Pulmonary artery endothelial cell (primary cell): ENCODE measurements at regions not wholly inside any gene's neighbourhood (a gene's known extent, or its start where the extent isn't known, plus 50 kb on each side); places are given as distances from the start of the nearest gene placed in this dataset.
"Not testable (repeated sequence)": the region's sequence is repeated elsewhere in the genome, so short reads cannot be mapped to it uniquely, and the experiment has no call there.

ENCODE experiments used
- DNase-seq: peaks from one replicate; pipeline ENCODE4 v3.0.0-alpha.2; 2011; ENCODE audit warnings: low read depth, low spot score

GRCh38 chr11:128164080-128164741 lies 423.1 kb downstream of the ETS1 start:
- DNase-seq = no peak

GRCh38 chr11:128161994-128162393 lies 425.4 kb downstream of the ETS1 start:
- DNase-seq = no peak

GRCh38 chr11:128161436-128161835 lies 425.9 kb downstream of the ETS1 start:
- no peak for DNase-seq

DNA sequence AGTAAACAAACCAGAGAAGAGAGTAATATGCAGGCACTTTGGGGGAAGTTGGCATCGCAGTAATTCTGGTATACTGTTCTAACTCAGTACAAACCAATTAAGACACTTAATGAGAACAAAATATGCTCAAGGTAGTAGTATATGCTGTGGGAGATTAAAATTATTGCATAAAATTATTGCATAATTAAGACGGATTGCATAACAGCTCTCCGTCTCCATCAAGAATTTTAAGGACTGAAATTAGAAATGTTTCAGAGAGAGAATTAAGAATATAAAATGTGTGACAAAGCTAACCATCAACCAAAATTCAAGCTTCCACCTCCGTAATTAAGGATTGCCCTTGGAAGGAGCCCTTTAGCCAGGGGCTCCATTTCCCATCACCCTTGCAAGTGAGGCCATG lies 428.5 kb downstream of the ETS1 start:
- DNase-seq = no peak

DNA sequence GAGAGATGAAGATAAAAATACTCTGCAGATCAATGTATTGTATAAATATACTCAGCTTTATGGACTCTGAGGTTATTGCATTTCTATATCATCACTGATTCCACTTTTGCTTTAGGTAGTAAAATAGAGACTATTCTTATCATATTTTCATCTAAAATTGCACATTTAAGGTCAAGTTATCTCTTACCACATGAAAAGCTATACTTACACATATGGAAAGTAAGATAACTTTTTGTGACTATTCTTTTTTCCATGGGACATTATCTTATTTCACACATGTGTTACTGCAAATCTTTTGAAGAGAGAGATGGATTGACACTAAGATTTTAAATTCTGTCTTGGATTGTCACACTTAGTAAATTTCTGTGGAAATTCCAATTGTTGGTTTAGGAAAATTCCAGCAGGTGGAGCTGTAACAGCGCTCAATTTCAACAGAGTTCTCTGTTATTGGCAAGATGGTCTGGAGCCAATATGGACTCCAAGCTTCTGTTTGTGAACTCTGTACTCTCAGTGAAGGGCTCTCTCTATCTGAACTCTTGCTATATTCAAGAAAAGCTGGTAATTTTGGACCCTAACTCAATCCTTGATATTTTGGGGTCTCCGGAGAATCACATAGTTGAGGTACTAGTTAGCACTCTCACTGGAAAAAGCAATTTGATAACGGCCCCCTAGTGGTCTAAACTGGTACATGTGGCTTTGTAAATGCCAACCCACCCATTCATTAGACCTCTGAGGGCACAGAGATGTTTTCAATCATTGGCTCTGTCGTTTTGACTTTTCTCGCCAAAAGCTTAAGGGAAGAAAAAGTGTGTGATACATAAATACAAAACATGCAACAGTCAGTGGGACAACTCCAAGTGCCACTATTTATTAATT lies 429.7 kb downstream of the ETS1 start:
- peak; percentile 54 for DNase-seq

- DNase-seq = no peak
Measured at GRCh38 chr11:128156486-128156885, 430.9 kb downstream of the ETS1 start.

DNA sequence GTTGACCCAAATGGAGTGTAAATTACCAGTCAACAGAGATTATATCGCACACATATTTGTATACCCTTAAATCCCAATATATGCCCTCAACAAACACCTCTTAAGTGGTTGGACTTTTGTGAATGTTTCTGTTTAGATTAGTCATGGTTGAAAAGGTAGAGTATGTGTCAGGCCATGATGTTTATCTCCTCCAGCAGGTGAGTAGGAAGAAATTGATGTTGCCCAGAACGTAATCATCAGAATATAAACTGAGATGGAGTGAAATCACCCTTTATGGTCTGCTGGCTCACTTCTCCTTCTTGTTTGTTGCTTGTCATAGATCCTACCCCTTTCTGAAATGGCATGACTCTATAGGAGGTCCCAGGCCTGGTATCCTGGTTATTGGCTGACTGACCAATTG lies 431.8 kb downstream of the ETS1 start:
- DNase-seq = no peak

- peak; percentile 81 for DNase-seq
Measured at GRCh38 chr11:128153697-128154048, 433.7 kb downstream of the ETS1 start.

GRCh38 chr11:128152796-128153696 lies 434.3 kb downstream of the ETS1 start:
- DNase-seq = peak; percentile 26

- no peak for DNase-seq
Measured at GRCh38 chr11:128151780-128152179, 435.6 kb downstream of the ETS1 start.

GRCh38 chr11:128151338-128151737 lies 436.0 kb downstream of the ETS1 start:
- no peak for DNase-seq

- no peak for DNase-seq
Measured at GRCh38 chr11:128148208-128148607, 439.1 kb downstream of the ETS1 start.

DNA sequence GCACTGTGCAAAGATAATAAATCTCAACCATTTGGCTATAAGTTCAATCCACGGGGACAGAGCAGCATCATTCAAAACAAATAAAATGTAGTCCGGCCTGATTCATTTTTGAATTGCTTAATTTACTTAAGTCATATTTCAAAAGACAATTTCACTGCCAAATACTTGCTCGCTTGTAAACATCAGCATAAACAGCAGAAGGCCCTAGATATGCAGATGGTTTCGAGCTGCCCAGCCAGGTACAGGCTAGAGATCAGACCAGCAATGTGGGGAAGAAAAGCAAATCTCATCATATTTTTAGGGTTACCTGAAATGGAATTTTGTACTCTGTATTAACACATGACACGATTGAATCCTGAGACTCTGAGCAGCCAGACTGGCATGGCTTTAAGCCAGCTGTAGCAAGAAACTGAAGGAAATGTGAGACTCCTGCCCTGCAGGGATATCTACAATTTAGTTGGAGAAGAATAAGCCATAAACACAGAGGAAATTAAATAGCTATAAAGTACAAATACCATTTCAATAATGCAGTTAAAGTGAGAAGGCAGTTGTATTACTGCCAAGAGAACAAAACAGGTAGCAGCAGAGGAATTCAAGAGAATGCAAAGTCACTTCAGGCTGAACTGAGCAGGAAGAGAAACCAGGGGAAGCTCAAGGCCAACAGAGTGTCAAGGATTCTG lies 440.3 kb downstream of the ETS1 start:
- DNase-seq = no peak

- DNase-seq = not testable (repeated sequence)
Measured at GRCh38 chr11:128140293-128140692, 447.1 kb downstream of the ETS1 start.

- no peak for DNase-seq
Measured at GRCh38 chr11:128135451-128135850, 451.9 kb downstream of the ETS1 start.

DNA sequence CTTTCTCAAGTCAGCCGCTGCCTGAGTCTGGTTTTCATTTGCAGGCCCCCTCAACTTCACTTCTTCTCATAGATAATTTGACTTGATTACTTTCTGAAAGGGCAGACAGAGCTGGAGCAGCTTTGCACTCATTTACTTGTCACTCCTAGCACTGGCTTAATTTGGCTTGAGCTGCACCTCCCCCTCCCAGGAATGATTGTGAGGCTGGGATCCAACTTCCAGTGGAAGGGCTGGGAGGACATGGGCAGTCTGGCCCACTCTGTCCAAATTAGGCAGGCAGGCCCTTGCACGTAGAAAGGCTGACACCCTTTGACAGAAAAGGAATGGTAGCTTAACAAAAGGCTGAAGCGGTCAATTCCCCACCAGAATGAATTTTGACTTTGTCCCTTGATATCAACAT lies 453.9 kb downstream of the ETS1 start:
- DNase-seq = no peak

DNA sequence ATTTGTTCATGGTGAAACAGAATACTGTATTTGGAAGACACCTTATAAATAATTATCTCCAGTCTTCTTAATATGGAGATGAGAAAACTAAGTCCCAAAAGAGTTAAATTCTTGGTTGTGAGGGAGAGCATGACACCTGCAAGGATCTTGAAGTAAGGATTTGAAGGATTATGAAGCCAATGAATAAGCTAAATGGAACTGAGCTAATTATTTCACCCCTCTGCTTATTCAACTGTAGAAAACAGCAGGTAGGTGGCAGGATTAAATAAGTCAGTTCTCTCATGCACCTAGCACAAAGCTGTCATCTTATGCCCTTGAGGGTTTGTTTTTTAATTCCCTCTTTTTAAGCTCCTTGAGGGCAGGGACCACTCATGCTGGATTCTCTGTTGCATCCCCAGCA lies 457.3 kb downstream of the ETS1 start:
- DNase-seq = no peak

GRCh38 chr11:128125723-128126122 lies 461.6 kb downstream of the ETS1 start:
- no peak for DNase-seq

- no peak for DNase-seq
Measured at GRCh38 chr11:128116885-128117284, 470.5 kb downstream of the ETS1 start.

- DNase-seq = no peak
Measured at GRCh38 chr11:128116447-128116846, 470.9 kb downstream of the ETS1 start.

DNA sequence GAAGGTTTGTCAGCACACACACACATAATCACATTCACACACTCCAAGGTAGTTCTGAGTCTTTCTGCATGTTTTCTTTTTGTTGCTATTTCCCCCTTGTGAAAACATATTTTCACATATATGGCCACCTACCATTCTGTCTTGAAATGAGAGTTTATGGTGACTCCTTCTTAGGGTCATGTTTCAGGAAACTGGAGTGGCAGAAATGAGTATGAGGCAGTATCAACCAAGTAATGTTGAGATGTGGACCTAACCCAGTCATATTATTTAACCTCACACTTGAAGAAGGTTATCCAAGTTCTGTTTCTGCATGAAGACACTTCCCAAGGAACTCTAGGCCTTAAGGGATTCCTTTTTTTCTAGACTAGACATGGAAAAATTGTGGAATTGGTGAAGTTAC lies 481.4 kb downstream of the ETS1 start:
- DNase-seq = no peak
